RPMI7951 (cell line): ENCODE measurements at regions not wholly inside any gene's neighbourhood (a gene's known extent, or its start where the extent isn't known, plus 50 kb on each side); places are given as distances from the start of the nearest gene placed in this dataset.
A peak's percentile ranks its signal among the peaks of the same experiment; 100 is the strongest.
"Not testable (repeated sequence)": the region's sequence is repeated elsewhere in the genome, so short reads cannot be mapped to it uniquely, and the experiment has no call there.

Source experiments
- DNase-seq: peaks from one replicate; pipeline ENCODE4 v3.0.0-alpha.2; 2012; ENCODE audit warnings: low read depth

DNA sequence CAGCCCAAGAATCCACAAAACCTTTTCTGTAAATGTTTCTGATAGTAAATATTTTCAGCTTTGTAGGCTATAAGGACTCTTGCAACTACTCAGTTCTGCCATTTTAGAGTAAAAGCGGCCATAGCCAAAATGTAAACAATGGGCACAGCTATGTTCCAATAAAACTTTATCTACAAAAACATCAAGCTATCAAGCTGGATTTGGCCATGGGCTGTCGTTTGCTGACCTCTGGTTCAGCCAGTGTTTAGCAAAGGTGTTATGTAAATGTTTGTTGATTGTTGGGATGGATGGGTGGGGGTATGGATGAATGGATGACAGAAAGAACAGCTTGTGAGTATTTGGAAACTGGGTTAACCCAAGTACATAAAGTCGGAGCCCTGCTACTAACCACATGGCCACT, 111.1 kb upstream of the VRK1 start:
- no peak for DNase-seq

DNA sequence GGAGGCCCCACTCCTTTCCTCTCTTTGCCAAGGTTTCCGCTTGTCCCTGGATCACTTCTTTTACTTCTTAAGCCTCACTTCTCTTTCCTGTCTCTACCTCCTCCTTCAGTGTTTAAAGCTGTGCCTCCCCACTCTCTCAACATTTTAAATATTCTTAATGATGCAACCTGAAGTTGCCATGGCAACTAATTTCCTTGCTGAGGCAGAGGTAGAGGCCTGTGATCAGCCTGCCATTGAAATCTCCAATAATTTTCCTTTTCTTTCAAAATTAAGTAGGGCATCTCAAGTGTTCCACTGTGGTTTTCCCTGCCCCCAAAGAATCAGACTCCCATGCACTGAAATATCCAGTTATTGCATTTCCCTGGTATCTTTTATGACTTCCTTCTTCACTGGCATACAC, 108.6 kb upstream of the VRK1 start:
- DNase-seq, result no peak

DNA sequence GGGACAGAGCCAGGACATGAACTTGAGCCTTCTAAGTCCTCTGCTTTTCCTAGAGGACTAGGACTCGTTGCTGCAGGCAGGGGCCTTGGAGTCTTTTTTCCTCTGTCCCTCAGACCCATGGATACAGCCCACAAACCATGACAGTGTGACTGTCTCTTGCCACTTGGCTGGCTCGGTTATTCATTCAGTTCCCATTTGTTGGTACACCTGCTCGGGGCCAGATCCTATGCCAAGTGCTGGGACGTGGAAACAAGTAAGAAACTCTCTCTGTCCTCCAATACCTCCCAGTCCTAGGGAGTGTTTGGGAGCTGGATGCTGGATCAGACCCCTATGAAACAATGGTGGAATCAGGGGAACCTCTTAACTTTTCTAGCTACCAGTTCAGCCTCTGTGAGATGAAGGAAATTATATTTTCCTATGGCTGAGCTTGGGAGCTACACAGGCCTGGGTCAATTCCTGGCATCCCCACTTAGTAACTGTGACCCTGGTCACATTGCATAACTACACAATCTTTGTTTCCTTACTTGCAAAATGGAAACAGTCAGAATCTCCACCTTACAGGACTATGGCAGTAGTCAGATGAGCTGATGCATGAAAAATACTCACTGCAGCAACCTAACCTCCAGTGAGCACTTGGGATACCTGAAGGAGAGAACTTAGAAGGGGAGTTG, 106.3 kb upstream of the VRK1 start:
- DNase-seq, result no peak

- no peak for DNase-seq
These were observed 103.8 kb upstream of the VRK1 start for GRCh38 chr14:96693252-96693820.

DNA sequence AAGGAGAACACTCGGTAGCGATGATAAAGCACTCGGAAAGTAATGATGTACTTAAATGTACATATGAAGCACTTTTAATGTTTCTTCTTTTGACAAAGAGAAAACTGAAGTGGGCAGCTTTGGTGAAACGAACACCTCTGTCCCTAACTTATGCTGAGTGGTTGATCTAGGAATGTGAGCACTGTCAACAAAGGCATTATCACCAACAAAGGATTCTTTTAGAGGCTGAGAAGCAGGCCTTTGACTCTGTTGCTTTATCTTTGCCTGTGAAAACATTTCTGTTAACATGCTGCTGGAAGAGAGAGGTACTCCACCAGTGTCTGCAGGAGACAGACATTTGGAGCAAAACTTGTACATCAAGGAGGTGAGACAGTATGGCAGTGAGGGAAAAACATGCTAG, 103.2 kb upstream of the VRK1 start:
- no peak for DNase-seq

DNA sequence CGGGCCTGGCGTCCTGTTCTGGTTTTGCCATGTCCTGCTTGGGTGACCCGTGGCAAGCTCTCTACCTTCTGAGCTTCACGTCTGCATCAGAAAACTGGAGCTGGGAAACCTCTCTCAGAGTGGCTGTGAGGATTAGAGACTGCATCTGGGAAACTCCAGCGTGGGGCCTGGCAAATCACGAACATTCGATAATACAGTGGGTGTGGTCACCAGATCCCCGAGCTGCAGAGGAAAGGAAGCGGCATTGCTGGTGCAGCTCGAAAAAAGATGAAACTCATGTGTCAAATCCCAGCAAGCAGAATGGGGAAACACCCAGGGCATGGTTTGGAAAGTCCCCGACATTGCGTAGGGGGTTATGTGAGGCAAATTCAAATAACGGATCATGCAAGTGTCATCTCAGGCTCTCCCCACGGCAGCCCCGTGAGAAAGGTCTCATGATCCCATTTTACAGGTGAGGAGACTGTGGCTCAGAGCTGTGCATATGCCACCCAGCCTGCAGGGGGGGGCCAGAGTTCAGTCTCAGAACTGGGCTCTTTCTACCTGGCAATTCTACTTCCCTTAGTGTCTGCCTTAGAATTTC, 98.1 kb upstream of the VRK1 start:
- DNase-seq, result no peak

- DNase-seq, result no peak
These were observed 97.5 kb upstream of the VRK1 start for GRCh38 chr14:96699666-96700065.

- no peak for DNase-seq
These were observed 94.4 kb upstream of the VRK1 start for GRCh38 chr14:96702831-96703230.

GRCh38 chr14:96705422-96706092, 91.6 kb upstream of the VRK1 start:
- DNase-seq, result peak; percentile 3

- no peak for DNase-seq
These were observed 90.3 kb upstream of the VRK1 start for GRCh38 chr14:96706893-96707292.

DNA sequence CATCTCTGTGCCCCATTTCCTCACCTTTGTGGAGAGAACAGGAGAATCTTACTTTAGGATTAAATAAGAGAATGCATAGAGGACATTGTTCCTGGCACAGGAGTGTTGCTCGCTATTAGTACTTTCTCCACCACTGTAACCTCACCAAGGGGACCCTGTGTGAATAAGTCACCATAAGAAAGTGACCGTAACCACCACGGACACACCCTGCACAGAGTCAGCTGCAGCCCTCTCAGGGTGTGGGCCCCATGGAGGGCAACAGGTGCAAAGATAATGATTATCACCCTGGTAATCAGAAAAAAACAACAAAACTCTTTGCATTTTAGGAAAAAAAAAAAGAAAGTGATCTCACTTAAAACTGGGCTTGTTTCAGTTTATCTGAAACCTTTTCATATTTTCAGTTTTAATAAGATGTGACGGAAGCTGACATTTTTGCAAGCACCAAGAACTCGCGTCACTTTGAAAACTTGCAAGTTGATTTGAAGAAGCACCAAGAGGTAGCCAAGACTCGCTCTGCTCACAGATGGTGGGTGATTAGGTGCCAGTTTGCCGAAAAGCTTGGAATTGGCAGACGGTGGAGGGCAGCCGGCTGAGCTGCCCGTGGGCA, 87.0 kb upstream of the VRK1 start:
- DNase-seq, result no peak

DNA sequence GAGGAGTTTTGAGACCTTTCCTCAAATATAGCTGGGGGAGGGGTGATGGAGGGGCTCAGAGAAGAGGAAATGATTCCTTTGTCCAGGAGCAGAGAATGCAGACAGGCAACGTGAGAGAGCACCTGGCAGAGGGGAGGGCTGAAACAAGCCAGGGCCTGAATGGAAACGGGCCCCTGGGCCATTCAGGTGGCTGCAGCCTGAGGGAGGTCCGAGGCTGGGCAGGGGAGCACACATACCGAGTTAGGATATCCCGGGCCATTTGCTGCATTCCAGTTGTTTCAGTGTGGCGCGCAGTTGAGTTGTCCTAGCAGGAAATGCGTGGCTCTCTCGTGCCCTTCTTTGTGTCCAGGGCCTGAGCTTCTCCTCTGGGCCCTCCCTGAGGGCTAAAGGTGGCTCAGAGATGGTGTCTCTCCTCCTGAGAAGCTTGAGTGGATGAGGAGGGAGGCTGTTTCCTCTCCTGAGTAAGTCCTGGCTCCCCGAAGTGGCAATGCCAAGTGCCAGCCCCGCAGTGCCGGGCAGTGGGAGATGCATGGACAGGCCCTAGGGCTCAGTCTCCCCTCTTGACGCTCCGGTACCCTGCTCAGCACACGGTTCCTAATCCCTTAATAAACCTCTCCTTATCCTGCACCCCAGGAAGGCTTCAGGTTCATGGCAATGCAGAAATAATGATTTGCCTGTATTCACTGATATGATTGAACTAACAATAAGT, 85.5 kb upstream of the VRK1 start:
- no peak for DNase-seq

- DNase-seq, result no peak
These were observed 83.8 kb upstream of the VRK1 start for GRCh38 chr14:96713426-96713825.

DNA sequence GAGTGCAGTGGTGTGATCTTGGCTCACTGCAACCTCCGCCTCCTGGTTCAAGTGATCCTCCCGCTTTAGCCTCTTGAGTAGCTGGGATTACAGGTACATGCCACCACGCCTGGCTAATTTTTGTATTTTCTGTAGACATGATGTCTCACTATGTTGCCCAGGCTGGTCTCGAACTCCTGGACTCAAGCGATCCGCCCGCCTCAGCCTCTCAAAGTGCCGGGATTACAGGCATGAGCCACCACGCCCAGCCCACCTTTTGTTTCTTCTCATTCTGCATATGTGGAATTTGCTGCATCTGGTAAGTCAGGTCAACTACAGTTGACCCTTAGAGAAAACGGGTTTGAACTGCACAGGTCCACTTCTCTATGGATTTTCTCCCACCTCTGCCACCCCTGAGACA, 82.6 kb upstream of the VRK1 start:
- not testable (repeated sequence) for DNase-seq

GRCh38 chr14:96717116-96717515, 80.1 kb upstream of the VRK1 start:
- no peak for DNase-seq

- DNase-seq, result no peak
These were observed 78.8 kb upstream of the VRK1 start for GRCh38 chr14:96718407-96718806.

- DNase-seq, result not testable (repeated sequence)
These were observed 76.5 kb upstream of the VRK1 start for GRCh38 chr14:96720702-96721101.

DNA sequence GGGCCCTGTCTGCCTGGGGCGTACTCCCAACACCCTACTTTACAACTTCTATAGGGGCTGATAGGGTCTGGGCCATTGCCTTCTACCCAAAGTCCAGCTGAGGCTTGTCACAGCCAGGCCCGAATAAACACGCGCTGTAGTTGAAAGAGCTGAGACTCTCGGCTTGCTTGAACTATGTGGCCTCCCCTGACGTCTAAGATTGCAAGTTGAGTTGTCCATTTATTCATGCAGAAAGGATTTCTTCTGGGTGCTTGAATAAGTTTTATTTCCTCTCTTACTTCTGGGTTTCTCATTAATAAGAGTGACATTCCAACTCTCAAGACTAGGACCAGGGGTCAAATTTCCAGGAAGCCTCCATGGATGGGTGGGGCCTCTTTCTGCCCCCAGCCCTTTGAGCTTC, 74.4 kb upstream of the VRK1 start:
- no peak for DNase-seq

GRCh38 chr14:96723946-96724345, 73.2 kb upstream of the VRK1 start:
- no peak for DNase-seq

- DNase-seq, result no peak
These were observed 72.0 kb upstream of the VRK1 start for GRCh38 chr14:96725232-96725631.

DNA sequence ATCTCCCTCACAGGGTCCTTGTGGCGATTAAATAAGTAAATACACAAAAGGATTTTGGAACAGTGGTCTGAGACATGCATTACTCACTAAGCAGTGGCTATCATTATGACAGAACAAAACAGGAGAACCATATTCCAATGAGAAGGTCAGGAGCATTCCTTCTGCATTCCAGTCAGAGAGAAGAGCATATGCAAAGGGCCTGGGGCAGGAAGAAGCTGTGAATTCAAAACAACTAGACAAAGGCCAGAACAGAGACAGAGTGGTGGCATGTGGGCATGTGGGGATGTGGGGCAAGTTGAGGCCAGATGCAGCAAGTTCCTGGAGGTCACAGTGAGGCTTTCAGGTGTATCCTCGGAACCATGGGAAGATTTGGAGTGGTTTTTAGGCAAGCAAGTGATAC, 70.1 kb upstream of the VRK1 start:
- no peak for DNase-seq

GRCh38 chr14:96727491-96727890, 69.7 kb upstream of the VRK1 start:
- DNase-seq, result no peak
